ENCODE measurements at regions not wholly inside any gene's neighbourhood (a gene's known extent, or its start where the extent isn't known, plus 50 kb on each side); places are given as distances from the start of the nearest gene placed in this dataset.
A peak's percentile ranks its signal among the peaks of the same experiment; 100 is the strongest.

- Histone ChIP-seq H3K27me3 (no peaks in the 10 kb centered on the region), H3K4me3 (ENCODE audit: low read depth, low read length) (no peak overlapping the region), H3K9me3 (no peaks in the 10 kb centered on the region), H3K4me1 (no peaks in the 10 kb centered on the region), H3K36me3 (no peaks in the 10 kb centered on the region)
- no peak for TF ChIP-seq CTCF (IDR thresholded peaks at IDR 0.05; ENCODE audit: low read depth, low read length)
- no peak for DNase-seq
Observed at GRCh38 chr13:84931264-84931663, 868.0 kb downstream of the SLITRK6 start.

GRCh38 chr13:84927442-84928169, 871.6 kb downstream of the SLITRK6 start:
- Histone ChIP-seq H3K36me3 (no peaks in the 10 kb centered on the region), H3K4me1 (no peaks in the 10 kb centered on the region), H3K9me3 (no peaks in the 10 kb centered on the region), H3K27me3 (no peaks in the 10 kb centered on the region), H3K4me3 (ENCODE audit: low read depth, low read length) (no peak overlapping the region)
- TF ChIP-seq CTCF (IDR thresholded peaks at IDR 0.05; ENCODE audit: low read depth, low read length), result no peak
- no peak for DNase-seq

GRCh38 chr13:84925443-84925842, 873.8 kb downstream of the SLITRK6 start:
- Histone ChIP-seq H3K9me3 (no peaks in the 10 kb centered on the region), H3K36me3 (no peaks in the 10 kb centered on the region), H3K27me3 (no peaks in the 10 kb centered on the region), H3K4me3 (ENCODE audit: low read depth, low read length) (no peak overlapping the region), H3K4me1 (no peaks in the 10 kb centered on the region)
- no peak for TF ChIP-seq CTCF (IDR thresholded peaks at IDR 0.05; ENCODE audit: low read depth, low read length)
- no peak for DNase-seq

GRCh38 chr13:84923831-84924230, 875.4 kb downstream of the SLITRK6 start:
- TF ChIP-seq CTCF (IDR thresholded peaks at IDR 0.05; ENCODE audit: low read depth, low read length), result no peak
- no peak overlapping the region for H3K4me3 ChIP-seq (ENCODE audit: low read depth, low read length)
- no peaks in the 10 kb centered on the region for H3K27me3 ChIP-seq
- no peaks in the 10 kb centered on the region for H3K36me3 ChIP-seq
- H3K9me3 ChIP-seq, result no peaks in the 10 kb centered on the region
- DNase-seq, result no peak
- no peaks in the 10 kb centered on the region for H3K4me1 ChIP-seq

GRCh38 chr13:84917252-84917878, 881.9 kb downstream of the SLITRK6 start:
- no peak for DNase-seq
- Histone ChIP-seq H3K4me3 (ENCODE audit: low read depth, low read length) (peak overlapping the region; percentile 19), H3K4me1 (peaks cover 4% of the 10 kb centered on the region), H3K27me3 (no peaks in the 10 kb centered on the region), H3K36me3 (no peaks in the 10 kb centered on the region), H3K9me3 (no peaks in the 10 kb centered on the region)
- TF ChIP-seq CTCF (IDR thresholded peaks at IDR 0.05; ENCODE audit: low read depth, low read length), result peak; percentile 12; the same call in 1 of the 2 replicates

- Histone ChIP-seq H3K27me3 (no peaks in the 10 kb centered on the region), H3K9me3 (no peaks in the 10 kb centered on the region), H3K36me3 (no peaks in the 10 kb centered on the region), H3K4me3 (ENCODE audit: low read depth, low read length) (no peak overlapping the region), H3K4me1 (no peaks in the 10 kb centered on the region; the same call in 1 of the 2 replicates)
- DNase-seq, result no peak
- TF ChIP-seq CTCF (IDR thresholded peaks at IDR 0.05; ENCODE audit: low read depth, low read length), result no peak
Observed at GRCh38 chr13:84912720-84913119, 886.5 kb downstream of the SLITRK6 start.

Measured in BE2C (cell line).